H1 (cell line): ENCODE measurements at regions not wholly inside any gene's neighbourhood (a gene's known extent, or its start where the extent isn't known, plus 50 kb on each side); places are given as distances from the start of the nearest gene placed in this dataset.

Source experiments
- CEBPB ChIP-seq: IDR thresholded peaks from 2 replicates; pipeline ENCODE4 v1.6.1; 2012; ENCODE audit warnings: low read depth, low read length
- HDAC2 ChIP-seq, 2 experiments: fragments of 300-600 bp in 1 of 2; sonication (generic) in 1 of 2; IDR thresholded peaks; 2 replicates each; pipeline ENCODE4 v1.6.1; 2011 to 2012; ENCODE audit warnings: low read depth in 2 of 2, low read length in 2 of 2, mild to moderate bottlenecking in 2 of 2, moderate library complexity in 2 of 2, borderline replicate concordance in 1 of 2, inconsistent platforms in 1 of 2
- HDAC6 ChIP-seq: IDR thresholded peaks from one replicate; pipeline ENCODE4 v1.7.1; 2012; ENCODE audit warnings: low read depth, mild to moderate bottlenecking, inconsistent platforms, low read length, moderate library complexity
- KDM1A ChIP-seq: fragments of 200-600, 300-600 bp; sonication (generic); IDR thresholded peaks from 2 replicates; pipeline ENCODE4 v1.7.1; 2016; ENCODE audit warnings: mild to moderate bottlenecking, low read length, borderline replicate concordance
- RBBP5 ChIP-seq: IDR thresholded peaks from 2 replicates; pipeline ENCODE4 v1.7.1; 2012; ENCODE audit warnings: low read depth, mild to moderate bottlenecking, inconsistent platforms, low read length, moderate library complexity, borderline replicate concordance
- SAP30 ChIP-seq: fragments of 300-600 bp; sonication (generic); IDR thresholded peaks from 2 replicates; pipeline ENCODE4 v1.7.1; 2012; ENCODE audit warnings: low read length, moderate library complexity, mild to moderate bottlenecking, inconsistent platforms; ENCODE audit not compliant: insufficient read depth, insufficient replicate concordance
- SIN3A ChIP-seq, 2 experiments: IDR thresholded peaks in 1 of 2; conservative IDR thresholded peaks in 1 of 2; 2 replicates each; pipeline ENCODE4 v1.6.1; 2011 to 2012; ENCODE audit warnings: low read length in 2 of 2, improper control_type of control experiment in 1 of 2, low read depth in 1 of 2, mild to moderate bottlenecking in 1 of 2
- SIRT6 ChIP-seq: IDR thresholded peaks from one replicate; pipeline ENCODE4 v1.7.1; 2012; ENCODE audit warnings: low read length, inconsistent platforms
- TF ChIP-seq, protein P1 (sequence below): fragments of 300-600 bp; sonication (generic); IDR thresholded peaks from 2 replicates; pipeline ENCODE4 v1.7.1; 2012; ENCODE audit warnings: low read length, moderate library complexity, mild to moderate bottlenecking, inconsistent platforms; ENCODE audit not compliant: insufficient replicate concordance

DNA sequence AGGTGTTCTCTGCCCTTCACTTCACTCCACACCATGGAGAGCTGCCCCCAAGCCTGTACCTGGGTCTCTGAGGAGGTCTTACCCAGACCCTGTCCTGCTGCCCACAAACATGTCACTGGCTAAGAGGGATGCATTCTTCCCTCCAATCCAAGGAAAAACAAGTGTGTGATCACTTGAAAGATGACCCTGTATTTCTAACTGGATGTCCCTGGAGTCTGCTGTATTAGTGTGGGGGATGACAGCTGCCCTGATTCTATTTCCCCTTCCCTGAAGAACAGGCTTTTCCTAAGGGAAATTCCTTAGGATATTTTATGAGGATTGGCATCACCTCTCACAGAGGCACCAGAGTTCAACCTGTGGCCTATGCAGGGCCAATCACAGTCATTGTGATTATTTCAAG, 55.0 kb upstream of the GATA2 start (continued):
- TF ChIP-seq, protein P1, sequence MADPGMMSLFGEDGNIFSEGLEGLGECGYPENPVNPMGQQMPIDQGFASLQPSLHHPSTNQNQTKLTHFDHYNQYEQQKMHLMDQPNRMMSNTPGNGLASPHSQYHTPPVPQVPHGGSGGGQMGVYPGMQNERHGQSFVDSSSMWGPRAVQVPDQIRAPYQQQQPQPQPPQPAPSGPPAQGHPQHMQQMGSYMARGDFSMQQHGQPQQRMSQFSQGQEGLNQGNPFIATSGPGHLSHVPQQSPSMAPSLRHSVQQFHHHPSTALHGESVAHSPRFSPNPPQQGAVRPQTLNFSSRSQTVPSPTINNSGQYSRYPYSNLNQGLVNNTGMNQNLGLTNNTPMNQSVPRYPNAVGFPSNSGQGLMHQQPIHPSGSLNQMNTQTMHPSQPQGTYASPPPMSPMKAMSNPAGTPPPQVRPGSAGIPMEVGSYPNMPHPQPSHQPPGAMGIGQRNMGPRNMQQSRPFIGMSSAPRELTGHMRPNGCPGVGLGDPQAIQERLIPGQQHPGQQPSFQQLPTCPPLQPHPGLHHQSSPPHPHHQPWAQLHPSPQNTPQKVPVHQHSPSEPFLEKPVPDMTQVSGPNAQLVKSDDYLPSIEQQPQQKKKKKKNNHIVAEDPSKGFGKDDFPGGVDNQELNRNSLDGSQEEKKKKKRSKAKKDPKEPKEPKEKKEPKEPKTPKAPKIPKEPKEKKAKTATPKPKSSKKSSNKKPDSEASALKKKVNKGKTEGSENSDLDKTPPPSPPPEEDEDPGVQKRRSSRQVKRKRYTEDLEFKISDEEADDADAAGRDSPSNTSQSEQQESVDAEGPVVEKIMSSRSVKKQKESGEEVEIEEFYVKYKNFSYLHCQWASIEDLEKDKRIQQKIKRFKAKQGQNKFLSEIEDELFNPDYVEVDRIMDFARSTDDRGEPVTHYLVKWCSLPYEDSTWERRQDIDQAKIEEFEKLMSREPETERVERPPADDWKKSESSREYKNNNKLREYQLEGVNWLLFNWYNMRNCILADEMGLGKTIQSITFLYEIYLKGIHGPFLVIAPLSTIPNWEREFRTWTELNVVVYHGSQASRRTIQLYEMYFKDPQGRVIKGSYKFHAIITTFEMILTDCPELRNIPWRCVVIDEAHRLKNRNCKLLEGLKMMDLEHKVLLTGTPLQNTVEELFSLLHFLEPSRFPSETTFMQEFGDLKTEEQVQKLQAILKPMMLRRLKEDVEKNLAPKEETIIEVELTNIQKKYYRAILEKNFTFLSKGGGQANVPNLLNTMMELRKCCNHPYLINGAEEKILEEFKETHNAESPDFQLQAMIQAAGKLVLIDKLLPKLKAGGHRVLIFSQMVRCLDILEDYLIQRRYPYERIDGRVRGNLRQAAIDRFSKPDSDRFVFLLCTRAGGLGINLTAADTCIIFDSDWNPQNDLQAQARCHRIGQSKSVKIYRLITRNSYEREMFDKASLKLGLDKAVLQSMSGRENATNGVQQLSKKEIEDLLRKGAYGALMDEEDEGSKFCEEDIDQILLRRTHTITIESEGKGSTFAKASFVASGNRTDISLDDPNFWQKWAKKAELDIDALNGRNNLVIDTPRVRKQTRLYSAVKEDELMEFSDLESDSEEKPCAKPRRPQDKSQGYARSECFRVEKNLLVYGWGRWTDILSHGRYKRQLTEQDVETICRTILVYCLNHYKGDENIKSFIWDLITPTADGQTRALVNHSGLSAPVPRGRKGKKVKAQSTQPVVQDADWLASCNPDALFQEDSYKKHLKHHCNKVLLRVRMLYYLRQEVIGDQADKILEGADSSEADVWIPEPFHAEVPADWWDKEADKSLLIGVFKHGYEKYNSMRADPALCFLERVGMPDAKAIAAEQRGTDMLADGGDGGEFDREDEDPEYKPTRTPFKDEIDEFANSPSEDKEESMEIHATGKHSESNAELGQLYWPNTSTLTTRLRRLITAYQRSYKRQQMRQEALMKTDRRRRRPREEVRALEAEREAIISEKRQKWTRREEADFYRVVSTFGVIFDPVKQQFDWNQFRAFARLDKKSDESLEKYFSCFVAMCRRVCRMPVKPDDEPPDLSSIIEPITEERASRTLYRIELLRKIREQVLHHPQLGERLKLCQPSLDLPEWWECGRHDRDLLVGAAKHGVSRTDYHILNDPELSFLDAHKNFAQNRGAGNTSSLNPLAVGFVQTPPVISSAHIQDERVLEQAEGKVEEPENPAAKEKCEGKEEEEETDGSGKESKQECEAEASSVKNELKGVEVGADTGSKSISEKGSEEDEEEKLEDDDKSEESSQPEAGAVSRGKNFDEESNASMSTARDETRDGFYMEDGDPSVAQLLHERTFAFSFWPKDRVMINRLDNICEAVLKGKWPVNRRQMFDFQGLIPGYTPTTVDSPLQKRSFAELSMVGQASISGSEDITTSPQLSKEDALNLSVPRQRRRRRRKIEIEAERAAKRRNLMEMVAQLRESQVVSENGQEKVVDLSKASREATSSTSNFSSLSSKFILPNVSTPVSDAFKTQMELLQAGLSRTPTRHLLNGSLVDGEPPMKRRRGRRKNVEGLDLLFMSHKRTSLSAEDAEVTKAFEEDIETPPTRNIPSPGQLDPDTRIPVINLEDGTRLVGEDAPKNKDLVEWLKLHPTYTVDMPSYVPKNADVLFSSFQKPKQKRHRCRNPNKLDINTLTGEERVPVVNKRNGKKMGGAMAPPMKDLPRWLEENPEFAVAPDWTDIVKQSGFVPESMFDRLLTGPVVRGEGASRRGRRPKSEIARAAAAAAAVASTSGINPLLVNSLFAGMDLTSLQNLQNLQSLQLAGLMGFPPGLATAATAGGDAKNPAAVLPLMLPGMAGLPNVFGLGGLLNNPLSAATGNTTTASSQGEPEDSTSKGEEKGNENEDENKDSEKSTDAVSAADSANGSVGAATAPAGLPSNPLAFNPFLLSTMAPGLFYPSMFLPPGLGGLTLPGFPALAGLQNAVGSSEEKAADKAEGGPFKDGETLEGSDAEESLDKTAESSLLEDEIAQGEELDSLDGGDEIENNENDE, result no peak
- TF ChIP-seq SIRT6 (no peak), KDM1A (no peak), SAP30 (no peak), HDAC2 (IDR thresholded peaks at IDR 0.05; ENCODE audit: borderline replicate concordance in 1 of 2, low read depth in 2 of 2, low read length in 2 of 2) (no peak), RBBP5 (no peak), CEBPB (no peak), SIN3A (conservative IDR thresholded peaks at IDR 0.05 in 1 of 2, IDR thresholded peaks at IDR 0.05 in 1 of 2; ENCODE audit: low read depth in 1 of 2, low read length in 2 of 2) (no peak), HDAC6 (no peak)
